Loucy (cell line): ENCODE measurements at regions not wholly inside any gene's neighbourhood (a gene's known extent, or its start where the extent isn't known, plus 50 kb on each side); places are given as distances from the start of the nearest gene placed in this dataset.

ENCODE experiments used
- EZH2phosphoT487 ChIP-seq: fragments of 200-600 bp; IDR thresholded peaks from 2 replicates; pipeline ENCODE4 v1.6.1; 2018; ENCODE audit warnings: antibody characterized with exemption, mild to moderate bottlenecking, moderate library complexity, borderline replicate concordance
- TF ChIP-seq, protein P1 (sequence below): fragments of 200-600 bp; sonication (generic); conservative IDR thresholded peaks from 2 replicates; pipeline ENCODE4 v1.5.1; 2014; ENCODE audit warnings: mild to moderate bottlenecking, antibody characterized with exemption, low read length

DNA sequence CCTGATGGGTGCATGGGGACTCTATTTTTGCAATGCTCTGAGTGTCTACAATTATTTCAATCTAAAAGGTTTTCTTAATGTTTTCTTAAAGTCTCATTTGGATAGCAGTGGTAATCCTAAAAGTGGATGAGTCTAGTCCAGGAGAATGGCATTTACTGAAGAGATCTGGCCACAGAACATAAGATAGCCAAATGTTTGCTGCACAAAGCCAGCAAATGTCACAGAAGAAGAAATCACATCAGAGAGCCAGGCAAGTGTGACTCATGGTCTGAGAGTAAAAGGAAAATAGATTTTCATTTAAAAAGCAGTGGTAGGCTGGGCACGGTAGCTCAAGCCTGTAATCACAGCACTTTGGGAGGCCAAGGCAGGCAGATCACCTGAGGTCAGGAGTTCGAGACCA is 352.7 kb upstream of the GRAMD2B start:
- no peak for TF ChIP-seq EZH2phosphoT487
- TF ChIP-seq, protein P1, sequence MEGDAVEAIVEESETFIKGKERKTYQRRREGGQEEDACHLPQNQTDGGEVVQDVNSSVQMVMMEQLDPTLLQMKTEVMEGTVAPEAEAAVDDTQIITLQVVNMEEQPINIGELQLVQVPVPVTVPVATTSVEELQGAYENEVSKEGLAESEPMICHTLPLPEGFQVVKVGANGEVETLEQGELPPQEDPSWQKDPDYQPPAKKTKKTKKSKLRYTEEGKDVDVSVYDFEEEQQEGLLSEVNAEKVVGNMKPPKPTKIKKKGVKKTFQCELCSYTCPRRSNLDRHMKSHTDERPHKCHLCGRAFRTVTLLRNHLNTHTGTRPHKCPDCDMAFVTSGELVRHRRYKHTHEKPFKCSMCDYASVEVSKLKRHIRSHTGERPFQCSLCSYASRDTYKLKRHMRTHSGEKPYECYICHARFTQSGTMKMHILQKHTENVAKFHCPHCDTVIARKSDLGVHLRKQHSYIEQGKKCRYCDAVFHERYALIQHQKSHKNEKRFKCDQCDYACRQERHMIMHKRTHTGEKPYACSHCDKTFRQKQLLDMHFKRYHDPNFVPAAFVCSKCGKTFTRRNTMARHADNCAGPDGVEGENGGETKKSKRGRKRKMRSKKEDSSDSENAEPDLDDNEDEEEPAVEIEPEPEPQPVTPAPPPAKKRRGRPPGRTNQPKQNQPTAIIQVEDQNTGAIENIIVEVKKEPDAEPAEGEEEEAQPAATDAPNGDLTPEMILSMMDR: no peak
